Glutamatergic neuron (in vitro differentiated cells): ENCODE measurements at regions not wholly inside any gene's neighbourhood (a gene's known extent, or its start where the extent isn't known, plus 50 kb on each side); places are given as distances from the start of the nearest gene placed in this dataset.

Experiments used
- DNase-seq: peaks from one replicate; pipeline ENCODE4 v3.0.0; 2022
- H3K27ac Mint-ChIP-seq: one replicate; pipeline ENCODE4 v1.8.0; 2020; ENCODE audit warnings: mild to moderate bottlenecking, mixed read lengths, inconsistent platforms; ENCODE audit not compliant: unreplicated experiment
- H3K27me3 Mint-ChIP-seq: one replicate; pipeline ENCODE4 v1.8.0; 2020; ENCODE audit warnings: mild to moderate bottlenecking, moderate library complexity, mixed read lengths, inconsistent platforms; ENCODE audit not compliant: unreplicated experiment
- H3K36me3 Mint-ChIP-seq: one replicate; pipeline ENCODE4 v1.8.0; 2020; ENCODE audit warnings: mild to moderate bottlenecking, mixed read lengths, inconsistent platforms; ENCODE audit not compliant: unreplicated experiment
- H3K4me1 Mint-ChIP-seq: one replicate; pipeline ENCODE4 v1.8.0; 2020; ENCODE audit warnings: mild to moderate bottlenecking, low read depth, mixed read lengths, inconsistent platforms; ENCODE audit not compliant: unreplicated experiment
- H3K4me3 Mint-ChIP-seq: one replicate; pipeline ENCODE4 v1.8.0; 2020; ENCODE audit warnings: mild to moderate bottlenecking, mixed read lengths, inconsistent platforms; ENCODE audit not compliant: unreplicated experiment
- H3K9me3 Mint-ChIP-seq: one replicate; pipeline ENCODE4 v1.8.0; 2020; ENCODE audit warnings: mild to moderate bottlenecking, moderate library complexity, mixed read lengths, inconsistent platforms; ENCODE audit not compliant: unreplicated experiment
- TF ChIP-seq, protein P1 (sequence below): fragments of 200-600 bp; sonication (generic); IDR thresholded peaks from one replicate; pipeline ENCODE4 v1.5.0; 2021; ENCODE audit not compliant: partially characterized antibody, unreplicated experiment

DNA sequence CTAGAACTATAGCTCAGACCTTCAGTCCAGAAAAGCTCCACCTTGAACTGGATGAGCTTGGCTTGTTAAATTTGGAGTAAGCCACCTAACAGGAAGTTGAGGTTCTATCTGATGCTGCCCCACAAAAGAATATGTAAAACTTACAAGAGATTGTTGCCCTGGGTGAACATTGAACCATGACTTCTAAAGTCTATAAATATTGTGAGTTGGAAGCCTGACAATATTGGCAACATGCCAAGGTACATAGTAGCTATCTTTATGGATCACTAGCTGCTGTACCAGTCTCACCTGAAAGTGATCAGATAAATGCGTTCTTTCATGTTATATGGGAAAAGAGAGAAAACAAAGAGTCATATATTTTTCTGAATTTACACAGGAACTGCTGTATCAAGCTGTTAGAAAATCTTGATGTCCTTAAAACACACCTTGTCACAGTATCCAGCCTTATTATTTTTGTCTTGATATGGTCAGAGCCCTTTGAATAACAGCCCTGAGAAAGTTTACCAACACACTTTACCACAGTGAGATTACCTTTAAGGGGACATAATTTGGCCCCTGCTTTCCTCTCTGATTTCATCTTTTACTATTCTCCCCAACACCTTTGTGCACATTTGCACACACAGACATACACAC lies 92.0 kb downstream of the LSMEM1 start:
- no peak for DNase-seq
- H3K9me3 Mint-ChIP-seq: peaks cover 1% of the 10 kb centered on the region
- H3K36me3 Mint-ChIP-seq: no peaks in the 10 kb centered on the region
- H3K4me1 Mint-ChIP-seq: no peaks in the 10 kb centered on the region
- no peaks in the 10 kb centered on the region for H3K27me3 Mint-ChIP-seq
- no peak overlapping the region for H3K4me3 Mint-ChIP-seq
- no peak overlapping the region for H3K27ac Mint-ChIP-seq
- TF ChIP-seq, protein P1, sequence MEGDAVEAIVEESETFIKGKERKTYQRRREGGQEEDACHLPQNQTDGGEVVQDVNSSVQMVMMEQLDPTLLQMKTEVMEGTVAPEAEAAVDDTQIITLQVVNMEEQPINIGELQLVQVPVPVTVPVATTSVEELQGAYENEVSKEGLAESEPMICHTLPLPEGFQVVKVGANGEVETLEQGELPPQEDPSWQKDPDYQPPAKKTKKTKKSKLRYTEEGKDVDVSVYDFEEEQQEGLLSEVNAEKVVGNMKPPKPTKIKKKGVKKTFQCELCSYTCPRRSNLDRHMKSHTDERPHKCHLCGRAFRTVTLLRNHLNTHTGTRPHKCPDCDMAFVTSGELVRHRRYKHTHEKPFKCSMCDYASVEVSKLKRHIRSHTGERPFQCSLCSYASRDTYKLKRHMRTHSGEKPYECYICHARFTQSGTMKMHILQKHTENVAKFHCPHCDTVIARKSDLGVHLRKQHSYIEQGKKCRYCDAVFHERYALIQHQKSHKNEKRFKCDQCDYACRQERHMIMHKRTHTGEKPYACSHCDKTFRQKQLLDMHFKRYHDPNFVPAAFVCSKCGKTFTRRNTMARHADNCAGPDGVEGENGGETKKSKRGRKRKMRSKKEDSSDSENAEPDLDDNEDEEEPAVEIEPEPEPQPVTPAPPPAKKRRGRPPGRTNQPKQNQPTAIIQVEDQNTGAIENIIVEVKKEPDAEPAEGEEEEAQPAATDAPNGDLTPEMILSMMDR: no peak

DNA sequence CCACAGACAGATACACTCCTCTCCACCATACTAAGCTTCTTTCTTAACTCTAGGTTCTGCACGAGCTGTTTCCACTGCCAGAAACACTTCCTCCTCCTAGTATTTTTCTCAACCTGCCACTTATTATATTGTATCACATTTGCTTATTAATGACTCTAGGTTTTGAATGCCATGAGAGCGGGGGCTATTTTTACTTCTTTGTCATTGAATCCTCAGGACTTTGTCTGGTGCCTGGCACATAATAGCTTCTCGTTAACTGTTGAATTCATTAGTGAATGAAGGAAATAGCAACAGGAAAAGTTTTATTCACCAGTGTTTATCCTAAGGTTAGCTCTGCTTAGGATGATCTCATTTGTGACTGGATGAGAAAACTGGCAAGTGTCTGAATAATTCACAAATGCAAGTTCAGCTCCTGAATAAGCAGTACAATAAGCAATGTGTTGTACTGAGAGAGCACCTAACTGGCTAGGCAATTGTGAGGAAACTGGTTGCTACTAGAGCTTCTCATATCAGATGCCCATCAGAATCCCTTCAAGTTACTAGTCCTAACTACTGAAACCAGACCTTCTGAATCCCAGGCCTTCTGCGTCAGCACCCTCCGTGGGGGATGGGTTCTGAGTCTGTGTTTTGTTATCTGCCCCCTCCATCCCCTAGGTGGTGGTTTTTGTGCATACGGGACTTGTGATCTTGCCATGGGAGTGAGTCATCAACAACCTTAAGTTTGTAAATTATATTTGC lies 92.7 kb downstream of the LSMEM1 start:
- H3K36me3 Mint-ChIP-seq: no peaks in the 10 kb centered on the region
- no peak for DNase-seq
- no peaks in the 10 kb centered on the region for H3K4me1 Mint-ChIP-seq
- no peak overlapping the region for H3K4me3 Mint-ChIP-seq
- H3K9me3 Mint-ChIP-seq: peaks cover 1% of the 10 kb centered on the region
- no peak overlapping the region for H3K27ac Mint-ChIP-seq
- H3K27me3 Mint-ChIP-seq: no peaks in the 10 kb centered on the region
- TF ChIP-seq, protein P1: no peak

DNA sequence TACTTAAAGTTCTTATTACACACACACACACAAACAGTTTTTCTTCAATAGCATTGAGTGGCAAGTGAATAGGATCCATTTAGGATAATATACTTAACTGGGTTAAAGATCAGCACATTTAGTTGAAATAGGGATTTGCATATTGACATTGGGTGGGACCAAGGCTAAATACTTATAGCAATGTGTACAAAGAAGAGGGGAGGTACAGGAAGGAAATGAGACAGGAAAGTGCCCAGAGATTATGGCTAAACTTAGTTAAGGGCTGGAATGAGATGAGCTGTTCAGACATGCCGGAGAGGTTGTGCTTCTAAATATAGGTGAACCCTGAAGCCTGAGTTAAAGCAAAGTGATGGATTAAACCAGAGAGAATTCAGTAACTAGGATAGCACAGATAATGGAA lies 95.1 kb downstream of the LSMEM1 start:
- H3K4me1 Mint-ChIP-seq: no peaks in the 10 kb centered on the region
- DNase-seq: no peak
- H3K9me3 Mint-ChIP-seq: peaks cover 1% of the 10 kb centered on the region
- H3K27me3 Mint-ChIP-seq: no peaks in the 10 kb centered on the region
- H3K4me3 Mint-ChIP-seq: no peak overlapping the region
- no peak overlapping the region for H3K27ac Mint-ChIP-seq
- TF ChIP-seq, protein P1: no peak
- peaks cover 9% of the 10 kb centered on the region for H3K36me3 Mint-ChIP-seq

DNA sequence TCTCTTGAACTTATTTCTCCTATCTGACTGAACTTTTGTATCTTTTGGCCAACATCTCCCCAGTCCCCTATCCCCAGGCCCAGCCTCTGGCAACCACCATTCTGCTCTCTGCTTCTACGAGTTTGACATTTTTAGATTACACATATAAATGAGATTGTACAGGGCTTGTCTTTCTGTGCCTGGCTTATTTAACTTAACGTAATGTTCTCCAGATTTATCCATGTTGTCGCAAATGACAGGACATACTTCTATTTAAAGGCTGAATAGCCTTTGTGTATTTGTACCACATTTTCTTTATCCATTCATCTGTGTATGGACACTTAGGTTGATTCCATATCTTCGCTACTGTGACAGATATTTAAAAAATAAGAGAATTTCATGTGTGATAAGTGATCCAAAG lies 98.6 kb downstream of the LSMEM1 start:
- peaks cover 2% of the 10 kb centered on the region for H3K4me1 Mint-ChIP-seq
- no peak for DNase-seq
- TF ChIP-seq, protein P1: no peak
- H3K27me3 Mint-ChIP-seq: no peaks in the 10 kb centered on the region
- peaks cover 9% of the 10 kb centered on the region for H3K36me3 Mint-ChIP-seq
- no peak overlapping the region for H3K27ac Mint-ChIP-seq
- no peak overlapping the region for H3K4me3 Mint-ChIP-seq
- H3K9me3 Mint-ChIP-seq: no peaks in the 10 kb centered on the region
